Neural cell (in vitro differentiated cells): ENCODE measurements at regions not wholly inside any gene's neighbourhood (a gene's known extent, or its start where the extent isn't known, plus 50 kb on each side); places are given as distances from the start of the nearest gene placed in this dataset.

Source experiments
- CTCF ChIP-seq: fragments of 450-650 bp; IDR thresholded peaks from 2 replicates; pipeline ENCODE4 v1.5.1; 2014; ENCODE audit warnings: antibody characterized with exemption, mild to moderate bottlenecking, moderate library complexity; ENCODE audit not compliant: poor library complexity, severe bottlenecking
- EP300 ChIP-seq: fragments of 450-650 bp; conservative IDR thresholded peaks from 2 replicates; pipeline ENCODE4 v1.6.1; 2014; ENCODE audit warnings: antibody characterized with exemption, mild to moderate bottlenecking, moderate library complexity; ENCODE audit not compliant: poor library complexity, severe bottlenecking

- no peak for TF ChIP-seq EP300
- no peak for TF ChIP-seq CTCF
Observed at GRCh38 chr16:77618951-77619350, 103.4 kb upstream of the NUDT7 start.
